GM12864 (cell line): ENCODE measurements at regions not wholly inside any gene's neighbourhood (a gene's known extent, or its start where the extent isn't known, plus 50 kb on each side); places are given as distances from the start of the nearest gene placed in this dataset.

ENCODE experiments used
- DNase-seq: peaks from one replicate; pipeline ENCODE4 v3.0.0-alpha.2; 2011; ENCODE audit warnings: low read depth
- H3K4me3 ChIP-seq: 2 replicates; pipeline ENCODE4 v1.5.1; 2011; ENCODE audit warnings: mild to moderate bottlenecking, low read depth, low read length, control low read depth
- CTCF ChIP-seq: IDR thresholded peaks from 2 replicates; pipeline ENCODE4 v1.5.1; 2011; ENCODE audit warnings: low read depth, mild to moderate bottlenecking, moderate library complexity, low read length, control low read depth, inconsistent platforms; ENCODE audit errors: missing control alignments

- no peak for TF ChIP-seq CTCF
- H3K4me3 ChIP-seq = no peak overlapping the region
- DNase-seq = no peak
Measured at GRCh38 chr6:77979204-77979603, 326.4 kb downstream of the MEI4 start.

GRCh38 chr6:77986380-77987034, 333.7 kb downstream of the MEI4 start:
- H3K4me3 ChIP-seq = no peak overlapping the region
- DNase-seq = no peak
- no peak for TF ChIP-seq CTCF

GRCh38 chr6:77987035-77987384, 334.2 kb downstream of the MEI4 start:
- no peak overlapping the region for H3K4me3 ChIP-seq
- no peak for TF ChIP-seq CTCF
- DNase-seq = no peak

GRCh38 chr6:78010130-78010529, 357.3 kb downstream of the MEI4 start:
- no peak overlapping the region for H3K4me3 ChIP-seq
- DNase-seq = no peak
- TF ChIP-seq CTCF = no peak

- no peak for TF ChIP-seq CTCF
- DNase-seq = no peak
- no peak overlapping the region for H3K4me3 ChIP-seq
Measured at GRCh38 chr6:78020586-78020985, 367.7 kb downstream of the MEI4 start.

GRCh38 chr6:78025502-78025901, 372.7 kb downstream of the MEI4 start:
- DNase-seq = no peak
- TF ChIP-seq CTCF = no peak
- H3K4me3 ChIP-seq = no peak overlapping the region

GRCh38 chr6:78031228-78031627, 378.4 kb downstream of the MEI4 start:
- H3K4me3 ChIP-seq = no peak overlapping the region
- DNase-seq = no peak
- no peak for TF ChIP-seq CTCF
